NCI-H526 (cell line): ENCODE measurements at regions not wholly inside any gene's neighbourhood (a gene's known extent, or its start where the extent isn't known, plus 50 kb on each side); places are given as distances from the start of the nearest gene placed in this dataset.

Source experiments
- DNase-seq, 2 experiments: peaks; one replicate each; lab custom pipeline; 2025; lab: John Stamatoyannopoulos, UW

GRCh38 chr3:111311709-111312235 is 230.2 kb upstream of the CD96 start:
- no peak for DNase-seq

DNA sequence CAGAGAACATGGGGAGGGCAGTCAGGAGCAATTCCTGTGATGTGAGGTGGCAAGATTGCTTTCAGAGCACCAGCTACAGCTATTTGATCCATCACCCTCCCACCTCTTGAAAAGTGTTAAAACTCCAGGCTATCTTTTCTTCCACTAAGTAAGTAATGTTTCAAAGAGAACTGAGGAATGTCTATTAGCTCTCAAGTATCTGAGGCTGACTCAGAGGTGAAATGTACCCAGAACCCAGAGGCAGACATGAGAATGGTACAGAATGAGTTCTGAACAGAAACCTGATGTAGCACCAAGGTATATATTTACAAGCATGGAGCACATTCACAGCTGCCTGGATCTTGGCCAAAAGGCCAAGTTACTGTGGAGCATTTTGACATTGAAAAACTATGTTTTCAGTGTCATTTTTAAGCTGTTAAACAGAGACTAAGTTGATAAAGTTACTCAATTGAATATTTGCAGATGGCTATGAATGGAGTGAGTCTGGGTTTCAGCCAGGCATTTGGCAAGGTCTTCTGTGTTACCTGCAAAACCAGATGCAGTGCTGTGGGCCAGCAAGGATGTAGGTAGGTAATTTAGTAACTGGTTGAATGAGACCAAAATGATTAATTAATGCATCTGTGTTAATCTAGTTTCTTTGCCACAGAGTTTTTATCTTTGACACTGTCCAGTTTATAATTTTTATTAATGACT is 227.7 kb upstream of the CD96 start:
- no peak for DNase-seq

GRCh38 chr3:111314898-111315297 is 227.1 kb upstream of the CD96 start:
- no peak for DNase-seq

- DNase-seq = no peak
Observed at GRCh38 chr3:111315930-111316587, 225.9 kb upstream of the CD96 start.

- no peak for DNase-seq
Observed at GRCh38 chr3:111318289-111318688, 223.7 kb upstream of the CD96 start.

- DNase-seq = peak; percentile 58 to 60
Observed at GRCh38 chr3:111319598-111319997, 222.4 kb upstream of the CD96 start.

GRCh38 chr3:111321786-111322185 is 220.2 kb upstream of the CD96 start:
- DNase-seq = peak; percentile 73 to 78

- DNase-seq = peak in 1 of 2 experiments; percentile 29
Observed at GRCh38 chr3:111323019-111323418, 219.0 kb upstream of the CD96 start.

GRCh38 chr3:111324151-111324550 is 217.8 kb upstream of the CD96 start:
- no peak for DNase-seq

- DNase-seq = no peak
Observed at GRCh38 chr3:111324645-111325044, 217.4 kb upstream of the CD96 start.

DNA sequence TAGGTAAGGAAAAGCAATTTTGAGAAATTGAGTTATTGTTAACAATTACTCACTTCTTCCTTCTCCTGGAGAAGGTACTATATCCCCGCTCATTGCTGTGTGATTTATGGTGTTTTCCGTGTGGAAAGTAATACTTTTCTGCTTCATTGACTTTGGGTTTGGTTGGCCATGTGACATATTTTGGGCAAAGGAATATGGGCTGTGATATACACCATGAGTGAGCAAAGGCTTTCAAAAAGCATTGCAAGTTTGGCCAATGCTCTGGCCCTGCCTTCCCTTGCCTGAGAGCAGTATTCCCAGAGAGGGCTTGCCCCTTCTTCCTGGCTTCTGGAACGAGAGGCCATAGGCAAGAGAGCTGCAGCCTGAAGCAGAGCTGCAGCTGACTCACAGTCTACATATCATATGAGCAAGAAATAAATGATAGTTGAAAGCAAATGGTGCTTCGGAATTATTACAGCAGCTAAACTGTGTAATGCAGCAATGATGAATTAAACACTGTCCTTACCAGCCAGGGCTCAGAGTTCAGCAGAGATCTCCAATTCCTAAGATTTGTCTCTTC is 216.8 kb upstream of the CD96 start:
- DNase-seq = no peak

- DNase-seq = no peak
Observed at GRCh38 chr3:111326144-111326995, 215.6 kb upstream of the CD96 start.

- no peak for DNase-seq
Observed at GRCh38 chr3:111331306-111331705, 210.7 kb upstream of the CD96 start.

DNA sequence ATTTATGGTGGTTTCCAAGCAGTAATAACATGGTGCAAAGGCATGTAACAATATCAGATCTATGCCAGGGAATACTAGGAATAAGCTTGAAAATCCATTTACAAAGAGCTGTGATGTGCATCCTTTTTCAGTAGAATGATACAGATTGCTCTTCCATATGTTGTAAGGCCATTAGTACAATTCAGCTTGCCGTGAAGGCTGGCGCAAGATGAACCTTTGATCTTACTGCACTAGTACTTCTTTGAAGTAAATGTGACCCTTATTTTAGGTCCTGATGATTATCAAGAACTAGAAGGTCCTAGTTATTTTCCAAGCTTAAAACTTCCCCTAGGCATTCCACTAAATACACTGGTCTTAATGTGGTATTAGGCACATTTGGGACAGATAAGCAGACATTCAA is 210.1 kb upstream of the CD96 start:
- no peak for DNase-seq

DNA sequence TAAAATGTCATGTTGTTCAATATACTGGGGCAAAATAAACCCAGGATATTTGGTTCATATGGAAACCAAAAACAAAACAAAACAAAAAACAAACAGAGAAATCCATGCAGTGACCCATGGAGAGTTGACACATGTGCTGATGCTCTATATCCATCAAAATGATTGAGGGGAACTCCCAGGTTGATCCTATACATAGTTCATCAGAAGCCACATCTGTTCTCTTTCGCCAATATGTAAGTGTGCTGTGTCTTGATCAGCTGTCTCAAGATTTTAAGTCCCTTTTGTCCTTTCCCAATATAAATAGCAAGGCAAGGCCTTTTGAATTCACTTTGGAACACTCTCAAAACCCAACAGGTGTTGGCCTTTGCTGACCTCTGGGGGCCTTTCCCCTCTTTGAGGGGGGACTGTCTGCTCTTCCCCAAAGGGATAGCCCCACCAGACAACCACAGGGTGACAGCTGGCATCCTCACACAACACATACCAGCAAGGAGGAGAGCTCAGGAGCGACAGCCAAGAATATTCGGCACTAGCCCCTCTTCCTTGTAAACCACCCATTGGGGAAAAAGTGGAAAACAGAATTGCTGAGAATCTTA is 209.4 kb upstream of the CD96 start:
- DNase-seq = no peak

GRCh38 chr3:111333642-111334041 is 208.4 kb upstream of the CD96 start:
- DNase-seq = no peak

DNA sequence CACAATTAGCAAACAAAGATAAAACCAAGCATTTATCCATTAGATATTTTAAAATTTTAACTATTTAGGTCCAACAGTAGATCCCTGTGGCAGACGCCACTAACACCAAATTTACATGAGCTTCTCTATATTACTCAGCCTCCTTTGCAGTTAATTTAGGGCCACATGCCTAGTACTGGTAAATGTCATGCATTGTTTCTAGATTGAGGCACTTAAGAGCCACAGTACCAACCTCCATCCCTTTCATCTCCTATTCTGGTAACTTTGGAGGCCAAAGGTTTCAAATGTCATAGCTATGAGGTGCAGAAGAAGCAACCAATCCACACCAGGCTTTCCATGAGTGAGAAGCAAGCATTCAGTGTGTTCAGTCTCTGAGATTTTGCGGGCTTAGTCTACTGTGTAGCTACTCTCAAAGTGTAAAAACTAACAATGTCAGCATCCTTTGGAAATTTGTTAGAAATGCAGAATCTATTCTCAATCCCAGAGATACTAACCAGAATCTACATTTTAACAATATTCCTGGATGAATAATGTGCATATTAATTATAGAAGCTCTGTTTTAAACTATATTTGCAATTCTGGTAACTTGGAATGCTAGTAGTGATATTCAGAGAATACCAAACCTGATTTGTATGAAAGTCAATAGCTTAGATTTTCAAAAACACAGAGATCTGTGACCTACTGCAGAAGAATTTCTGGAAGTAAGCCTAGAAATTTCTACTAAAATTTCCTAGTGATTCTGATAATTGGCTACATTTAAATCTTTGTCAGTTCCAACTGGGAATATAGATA is 206.3 kb upstream of the CD96 start:
- DNase-seq = no peak

DNA sequence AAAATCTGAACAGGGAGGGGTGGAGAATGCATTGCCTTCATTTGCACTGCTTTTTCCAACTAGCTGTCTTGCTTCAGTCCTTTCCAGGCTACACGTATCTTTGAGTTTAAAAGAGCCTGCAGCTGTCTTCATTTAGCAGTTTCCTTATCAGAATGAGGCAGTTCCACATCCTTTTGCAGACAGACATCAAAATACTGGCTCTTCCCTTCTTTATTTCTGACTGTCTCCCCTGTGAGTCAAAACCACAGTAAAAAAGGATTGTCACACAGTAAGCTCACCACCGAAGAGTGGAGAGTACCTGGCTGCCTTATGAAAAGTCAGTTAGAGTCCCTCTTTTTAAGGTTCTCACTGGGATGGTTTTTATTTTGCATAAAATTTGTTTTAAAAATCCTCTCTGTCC is 205.5 kb upstream of the CD96 start:
- peak; percentile 73 to 88 for DNase-seq

GRCh38 chr3:111338059-111338698 is 203.8 kb upstream of the CD96 start:
- DNase-seq = peak; percentile 70 to 89

DNA sequence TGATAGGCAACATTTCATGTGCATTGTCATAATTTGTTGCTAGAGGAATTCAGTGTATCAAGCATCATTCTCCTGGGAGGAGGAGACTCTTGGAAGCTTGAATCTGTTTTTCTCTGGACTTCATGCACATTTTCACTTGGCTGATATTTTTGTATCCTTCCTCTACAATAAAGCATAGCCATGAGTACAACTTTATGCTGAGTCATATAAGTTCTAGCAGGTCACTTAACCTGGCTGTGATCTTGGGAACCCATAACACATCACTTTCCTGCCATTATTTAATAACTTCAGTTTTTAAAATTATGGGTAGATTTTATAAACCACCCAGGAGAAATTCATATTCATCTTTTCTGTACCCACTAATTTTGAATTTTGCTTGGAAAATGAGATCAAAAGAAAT is 203.0 kb upstream of the CD96 start:
- no peak for DNase-seq

- DNase-seq = no peak
Observed at GRCh38 chr3:111351334-111351733, 190.7 kb upstream of the CD96 start.
